HUES48 (cell line): ENCODE measurements at regions not wholly inside any gene's neighbourhood (a gene's known extent, or its start where the extent isn't known, plus 50 kb on each side); places are given as distances from the start of the nearest gene placed in this dataset.
"Not testable (repeated sequence)": the region's sequence is repeated elsewhere in the genome, so short reads cannot be mapped to it uniquely, and the experiment has no call there.

Source experiments
- H3K27ac ChIP-seq: one replicate; pipeline ENCODE4 v1.7.0; 2013; ENCODE audit warnings: low read depth, low read length, inconsistent platforms
- H3K27me3 ChIP-seq: 2 replicates; pipeline ENCODE4 v1.6.1; 2013; ENCODE audit warnings: mild to moderate bottlenecking, low read length; ENCODE audit not compliant: control insufficient read depth, insufficient read depth
- H3K36me3 ChIP-seq: 2 replicates; pipeline ENCODE4 v1.6.1; 2013; ENCODE audit warnings: low read length; ENCODE audit not compliant: control insufficient read depth, insufficient read depth
- H3K4me1 ChIP-seq: 2 replicates; pipeline ENCODE4 v1.6.1; 2013; ENCODE audit warnings: mild to moderate bottlenecking, low read length; ENCODE audit not compliant: control insufficient read depth, insufficient read depth
- H3K4me3 ChIP-seq: 2 replicates; pipeline ENCODE4 v1.5.1; 2013; ENCODE audit warnings: mild to moderate bottlenecking, low read depth, low read length
- H3K9ac ChIP-seq: 2 replicates; pipeline ENCODE4 v1.6.1; 2013; ENCODE audit warnings: mild to moderate bottlenecking, low read depth, low read length, moderate library complexity
- H3K9me3 ChIP-seq: 2 replicates; pipeline ENCODE4 v1.6.1; 2013; ENCODE audit warnings: low read length; ENCODE audit not compliant: control insufficient read depth, insufficient read depth

- Histone ChIP-seq H3K9me3 (no peaks in the 10 kb centered on the region), H3K9ac (no peak overlapping the region), H3K27ac (no peak overlapping the region), H3K4me1 (peaks cover 8% of the 10 kb centered on the region; the same call in 1 of the 2 replicates), H3K4me3 (no peak overlapping the region), H3K36me3 (no peaks in the 10 kb centered on the region), H3K27me3 (no peaks in the 10 kb centered on the region)
Measured at GRCh38 chr1:117757668-117758067, 151.8 kb downstream of the TENT5C start.

- peaks cover 8% of the 10 kb centered on the region; the same call in 1 of the 2 replicates for H3K4me1 ChIP-seq
- H3K9ac ChIP-seq, result no peak overlapping the region
- no peaks in the 10 kb centered on the region for H3K9me3 ChIP-seq
- no peak overlapping the region for H3K27ac ChIP-seq
- H3K27me3 ChIP-seq, result no peaks in the 10 kb centered on the region
- H3K36me3 ChIP-seq, result no peaks in the 10 kb centered on the region
- peak overlapping the region; percentile 50 for H3K4me3 ChIP-seq
Measured at GRCh38 chr1:117758444-117759316, 152.8 kb downstream of the TENT5C start.

- Histone ChIP-seq H3K4me1 (peaks cover 8% of the 10 kb centered on the region; the same call in 1 of the 2 replicates), H3K4me3 (no peak overlapping the region), H3K27me3 (no peaks in the 10 kb centered on the region), H3K9ac (no peak overlapping the region), H3K27ac (no peak overlapping the region), H3K36me3 (no peaks in the 10 kb centered on the region), H3K9me3 (no peaks in the 10 kb centered on the region)
Measured at GRCh38 chr1:117759535-117759934, 153.7 kb downstream of the TENT5C start.

GRCh38 chr1:117760069-117760468, 154.2 kb downstream of the TENT5C start:
- Histone ChIP-seq H3K4me1 (peaks cover 8% of the 10 kb centered on the region; the same call in 1 of the 2 replicates), H3K36me3 (no peaks in the 10 kb centered on the region), H3K27ac (no peak overlapping the region), H3K27me3 (no peaks in the 10 kb centered on the region), H3K4me3 (no peak overlapping the region), H3K9me3 (no peaks in the 10 kb centered on the region), H3K9ac (no peak overlapping the region)

GRCh38 chr1:117760485-117760884, 154.6 kb downstream of the TENT5C start:
- H3K9me3 ChIP-seq, result no peaks in the 10 kb centered on the region
- no peak overlapping the region for H3K27ac ChIP-seq
- no peak overlapping the region for H3K9ac ChIP-seq
- no peaks in the 10 kb centered on the region for H3K27me3 ChIP-seq
- H3K36me3 ChIP-seq, result no peaks in the 10 kb centered on the region
- H3K4me3 ChIP-seq, result no peak overlapping the region
- H3K4me1 ChIP-seq, result peaks cover 8% of the 10 kb centered on the region; the same call in 1 of the 2 replicates

GRCh38 chr1:117767756-117768155, 161.7 kb downstream of the GDAP2 start:
- not testable (repeated sequence) for H3K4me1 ChIP-seq, H3K4me3 ChIP-seq, H3K27ac ChIP-seq, H3K27me3 ChIP-seq, H3K9me3 ChIP-seq, H3K9ac ChIP-seq, H3K36me3 ChIP-seq

- H3K27me3 ChIP-seq, result no peaks in the 10 kb centered on the region
- no peaks in the 10 kb centered on the region for H3K4me1 ChIP-seq
- H3K36me3 ChIP-seq, result no peaks in the 10 kb centered on the region
- H3K4me3 ChIP-seq, result no peak overlapping the region
- peaks cover 10% of the 10 kb centered on the region; the same call in 1 of the 2 replicates for H3K9me3 ChIP-seq
- H3K27ac ChIP-seq, result no peak overlapping the region
- H3K9ac ChIP-seq, result no peak overlapping the region
Measured at GRCh38 chr1:117770981-117771531, 158.4 kb downstream of the GDAP2 start.

- no peak overlapping the region for H3K9ac ChIP-seq
- H3K4me3 ChIP-seq, result no peak overlapping the region
- peaks cover 13% of the 10 kb centered on the region; the same call in 1 of the 2 replicates for H3K4me1 ChIP-seq
- no peaks in the 10 kb centered on the region for H3K36me3 ChIP-seq
- no peaks in the 10 kb centered on the region for H3K27me3 ChIP-seq
- no peak overlapping the region for H3K27ac ChIP-seq
- H3K9me3 ChIP-seq, result no peaks in the 10 kb centered on the region
Measured at GRCh38 chr1:117779364-117779763, 150.1 kb downstream of the GDAP2 start.

- no peaks in the 10 kb centered on the region for H3K27me3 ChIP-seq
- H3K9ac ChIP-seq, result no peak overlapping the region
- no peak overlapping the region for H3K27ac ChIP-seq
- H3K4me1 ChIP-seq, result peaks cover 13% of the 10 kb centered on the region; the same call in 1 of the 2 replicates
- no peaks in the 10 kb centered on the region for H3K36me3 ChIP-seq
- H3K9me3 ChIP-seq, result no peaks in the 10 kb centered on the region
- no peak overlapping the region for H3K4me3 ChIP-seq
Measured at GRCh38 chr1:117780687-117781475, 148.5 kb downstream of the GDAP2 start.

GRCh38 chr1:117782056-117782455, 147.4 kb downstream of the GDAP2 start:
- no peak overlapping the region for H3K4me3 ChIP-seq

More at GRCh38 chr1:117782056-117782455, 147.4 kb downstream of the GDAP2 start:
- Histone ChIP-seq H3K4me1 (peaks cover 13% of the 10 kb centered on the region; the same call in 1 of the 2 replicates), H3K36me3 (no peaks in the 10 kb centered on the region), H3K27me3 (no peaks in the 10 kb centered on the region), H3K9me3 (no peaks in the 10 kb centered on the region), H3K9ac (no peak overlapping the region), H3K27ac (no peak overlapping the region)
